Skeletal muscle tissue (tissue), 3 donors: ENCODE measurements at regions not wholly inside any gene's neighbourhood (a gene's known extent, or its start where the extent isn't known, plus 50 kb on each side); places are given as distances from the start of the nearest gene placed in this dataset.

Source experiments
- H3K27ac ChIP-seq: one replicate; pipeline ENCODE4 v1.7.0; 2013; ENCODE audit warnings: mild to moderate bottlenecking, low read depth, low read length, inconsistent platforms
- H3K27me3 ChIP-seq, 3 donors: one replicate each; pipeline ENCODE4 v1.7.0; 2013; ENCODE audit warnings: low read length in 3 of 3; ENCODE audit not compliant: control insufficient read depth in 3 of 3, insufficient read depth in 3 of 3
- H3K36me3 ChIP-seq, 3 donors: one replicate each; pipeline ENCODE4 v1.7.0; 2013; ENCODE audit warnings: low read length in 3 of 3; ENCODE audit not compliant: control insufficient read depth in 3 of 3, insufficient read depth in 3 of 3
- H3K4me1 ChIP-seq, 3 donors: one replicate each; pipeline ENCODE4 v1.7.0; 2013; ENCODE audit warnings: low read length in 3 of 3, mild to moderate bottlenecking in 3 of 3; ENCODE audit not compliant: control insufficient read depth in 3 of 3, insufficient read depth in 3 of 3
- H3K4me3 ChIP-seq, 3 donors: one replicate each; pipeline ENCODE4 v1.7.0; 2013; ENCODE audit warnings: low read length in 3 of 3
- H3K9ac ChIP-seq, 3 donors: one replicate each; pipeline ENCODE4 v1.7.0; 2013; ENCODE audit warnings: low read length in 3 of 3, mild to moderate bottlenecking in 3 of 3, moderate library complexity in 2 of 3, low read depth in 1 of 3
- H3K9me3 ChIP-seq, 3 donors: one replicate each; pipeline ENCODE4 v1.7.0; 2013; ENCODE audit warnings: low read length in 3 of 3; ENCODE audit not compliant: control insufficient read depth in 3 of 3
- donor health status: Osteomylitis.

DNA sequence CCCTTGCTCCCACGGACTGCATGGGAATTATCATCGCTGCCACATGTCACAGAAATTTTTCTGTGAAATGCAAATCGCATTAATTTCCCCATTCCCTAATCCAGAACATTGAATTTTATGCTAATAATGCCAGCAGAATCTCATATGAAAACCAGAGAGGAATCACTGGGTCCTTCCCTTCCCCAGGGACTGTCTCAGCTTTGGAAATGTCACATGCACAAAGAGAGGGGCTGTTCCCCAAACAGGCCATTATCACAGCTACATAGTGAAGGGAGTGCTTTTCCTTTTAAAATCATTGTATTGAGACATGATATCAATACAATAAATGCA lies 954.5 kb downstream of the BRD1 start:
- Histone ChIP-seq H3K9me3 (peaks cover 0 to 9% (median 0%) of the 10 kb centered on the region in 3 donors), H3K9ac (no peak overlapping the region), H3K4me3 (no peak overlapping the region), H3K36me3 (no peaks in the 10 kb centered on the region), H3K27me3 (peaks cover 0 to 15% (median 10%) of the 10 kb centered on the region in 3 donors), H3K4me1 (no peaks in the 10 kb centered on the region), H3K27ac (no peak overlapping the region)

DNA sequence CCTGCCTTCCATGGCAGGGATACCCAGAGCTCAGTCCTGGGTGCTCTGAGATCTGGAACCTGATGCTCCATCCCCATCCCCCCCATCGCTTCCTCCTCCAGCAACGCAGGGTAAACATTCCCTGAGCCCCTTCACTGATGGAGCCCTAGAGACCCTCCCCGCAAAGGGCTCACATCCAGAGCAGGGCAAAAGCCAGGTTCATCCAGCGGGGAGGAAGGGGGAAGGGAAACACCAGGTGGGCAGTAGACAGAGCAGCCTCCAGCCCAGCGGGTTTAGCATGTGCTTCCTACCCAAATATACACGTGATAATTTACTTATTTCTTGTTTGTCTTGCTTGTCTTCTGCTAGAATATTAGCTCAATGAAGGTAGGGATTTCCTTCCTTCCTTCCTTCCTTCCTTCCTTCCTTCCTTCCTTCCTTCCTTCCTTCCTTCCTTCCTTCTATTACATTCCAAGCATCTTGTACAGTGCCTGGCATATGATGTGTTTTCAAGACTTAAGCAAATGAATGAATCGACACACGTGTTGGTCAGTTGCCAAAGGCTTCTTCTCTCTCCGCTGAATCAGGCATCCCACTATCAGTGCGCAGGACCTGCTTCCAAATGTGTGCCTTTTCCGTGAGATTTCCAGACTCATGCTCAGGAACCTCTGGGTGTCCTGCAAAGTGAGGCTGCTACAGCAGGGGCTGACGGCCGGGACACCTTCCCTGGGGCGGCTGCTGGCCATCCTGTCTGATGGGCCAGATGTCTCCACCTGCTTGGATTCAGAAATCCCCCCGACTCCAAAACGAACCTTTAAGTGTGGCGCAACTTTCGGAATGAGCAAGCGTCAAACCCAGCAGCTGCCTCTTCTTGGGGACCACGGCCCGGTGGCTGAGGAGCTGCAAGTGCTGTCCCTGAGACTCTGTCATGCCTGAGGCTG lies 955.1 kb downstream of the BRD1 start:
- no peak overlapping the region for H3K27ac ChIP-seq
- peaks cover 0 to 9% (median 0%) of the 10 kb centered on the region in 3 donors for H3K9me3 ChIP-seq
- H3K4me1 ChIP-seq, result no peaks in the 10 kb centered on the region
- no peak overlapping the region for H3K9ac ChIP-seq
- no peaks in the 10 kb centered on the region for H3K36me3 ChIP-seq
- H3K4me3 ChIP-seq, result no peak overlapping the region
- peaks cover 0 to 18% (median 10%) of the 10 kb centered on the region in 3 donors for H3K27me3 ChIP-seq

DNA sequence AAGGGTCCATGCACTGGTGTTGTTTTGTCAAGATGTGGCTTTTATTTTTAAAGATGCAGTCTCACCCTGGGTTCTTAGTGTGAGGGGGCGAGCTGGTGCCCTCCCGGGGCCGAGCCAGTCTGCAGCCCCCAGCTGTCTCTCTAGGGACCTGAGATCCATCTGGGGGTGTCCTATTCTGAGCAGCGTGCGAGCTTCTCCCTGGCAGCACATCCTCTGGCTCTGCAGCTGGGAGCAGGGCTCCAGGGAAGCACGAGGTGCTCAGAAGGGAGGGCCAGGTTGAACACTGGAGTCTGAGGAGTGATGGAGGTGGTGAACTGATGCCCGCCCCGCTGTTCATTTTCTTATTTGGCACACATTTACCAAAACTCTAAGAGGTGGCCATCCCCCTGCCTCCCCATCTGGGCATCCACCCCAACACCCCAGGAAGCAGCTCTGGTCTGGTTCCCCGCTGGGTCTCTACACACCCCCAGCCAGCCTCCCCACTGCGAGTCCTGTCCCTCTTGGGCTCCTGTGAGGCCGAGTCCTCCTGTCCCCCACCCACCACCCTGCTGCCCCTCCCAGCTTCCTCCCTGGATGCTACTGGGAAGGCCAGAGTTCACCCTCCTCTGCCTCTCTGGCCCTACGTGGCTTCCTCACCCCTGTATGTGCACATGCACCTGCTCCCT lies 956.4 kb downstream of the BRD1 start:
- Histone ChIP-seq H3K9me3 (peaks cover 0 to 9% (median 0%) of the 10 kb centered on the region in 3 donors), H3K4me3 (no peak overlapping the region), H3K27ac (no peak overlapping the region), H3K9ac (no peak overlapping the region), H3K36me3 (no peaks in the 10 kb centered on the region), H3K27me3 (peaks cover 6 to 26% (median 11%) of the 10 kb centered on the region in 3 donors), H3K4me1 (no peaks in the 10 kb centered on the region)

DNA sequence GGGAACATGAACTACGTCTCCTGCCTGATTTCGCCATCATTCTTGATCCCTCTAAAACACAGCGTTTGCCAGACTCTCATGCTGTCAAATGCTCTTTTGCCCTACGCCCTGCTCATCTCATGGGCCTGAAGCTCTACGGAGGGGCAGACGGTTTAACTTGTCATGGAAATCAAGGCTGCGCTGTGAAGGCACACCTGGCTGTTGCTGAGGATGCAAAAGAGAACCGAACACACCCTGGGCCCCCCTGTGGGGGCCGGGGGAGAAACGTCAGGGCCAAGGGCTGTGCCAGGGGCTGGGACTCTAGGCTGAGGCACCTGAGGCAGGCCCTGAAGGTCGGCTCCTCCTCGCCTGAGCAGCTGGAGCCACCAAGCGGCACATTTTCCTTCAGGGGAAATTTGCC lies 957.2 kb downstream of the BRD1 start:
- peaks cover 0 to 9% (median 0%) of the 10 kb centered on the region in 3 donors for H3K9me3 ChIP-seq

DNA sequence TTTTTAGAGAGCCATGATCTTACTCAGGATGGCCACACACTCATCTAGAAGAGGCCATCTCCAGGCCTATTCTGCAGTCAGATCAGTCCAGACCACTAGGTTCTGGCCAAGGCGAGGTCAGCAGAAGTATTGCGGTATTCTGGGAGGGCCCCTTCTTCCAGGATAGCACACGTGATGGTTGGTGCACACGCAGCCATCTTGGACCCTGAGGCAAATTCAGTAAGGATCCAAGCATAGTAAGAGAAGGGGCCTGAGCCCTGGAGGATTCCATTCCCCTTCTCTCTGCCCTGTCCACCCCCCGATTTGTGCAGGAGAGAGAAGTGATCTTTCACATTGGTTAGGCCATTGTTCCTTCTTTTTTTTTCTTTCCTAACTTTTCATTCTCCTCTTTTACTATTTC lies 957.9 kb downstream of the BRD1 start:
- Histone ChIP-seq H3K27me3 (peaks cover 6 to 36% (median 18%) of the 10 kb centered on the region in 3 donors), H3K4me1 (no peaks in the 10 kb centered on the region), H3K9ac (no peak overlapping the region), H3K27ac (no peak overlapping the region), H3K36me3 (no peaks in the 10 kb centered on the region), H3K4me3 (no peak overlapping the region), H3K9me3 (peaks cover 0 to 9% (median 0%) of the 10 kb centered on the region in 3 donors)

More for the DNA sequence above, 957.2 kb downstream of the BRD1 start:
- no peaks in the 10 kb centered on the region for H3K4me1 ChIP-seq
- no peak overlapping the region for H3K27ac ChIP-seq
- no peaks in the 10 kb centered on the region for H3K36me3 ChIP-seq
- peaks cover 6 to 34% (median 16%) of the 10 kb centered on the region in 3 donors for H3K27me3 ChIP-seq
- H3K9ac ChIP-seq, result no peak overlapping the region
- H3K4me3 ChIP-seq, result no peak overlapping the region

DNA sequence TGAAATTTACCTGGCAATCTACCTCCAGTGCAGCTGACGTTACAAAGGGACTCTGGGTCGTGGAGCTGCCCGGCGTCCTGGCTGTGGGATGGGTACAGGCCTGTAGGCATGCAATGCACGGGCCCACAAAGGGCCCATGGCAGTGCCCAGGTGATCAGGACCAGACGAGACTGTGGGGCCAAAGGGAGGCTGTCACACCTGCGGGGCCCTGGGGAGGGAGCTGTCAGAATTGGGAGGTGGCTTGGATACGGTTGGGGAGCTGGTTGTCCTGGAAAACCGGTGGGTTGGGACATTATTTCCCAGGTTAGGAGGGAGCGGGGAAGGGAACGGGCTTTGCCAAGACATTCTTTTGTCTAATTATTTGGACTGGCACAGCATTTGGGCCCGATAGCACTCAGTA lies 958.5 kb downstream of the BRD1 start:
- Histone ChIP-seq H3K9ac (no peak overlapping the region), H3K9me3 (peaks cover 0 to 9% (median 0%) of the 10 kb centered on the region in 3 donors), H3K4me1 (no peaks in the 10 kb centered on the region), H3K27ac (no peak overlapping the region), H3K36me3 (no peaks in the 10 kb centered on the region), H3K4me3 (no peak overlapping the region), H3K27me3 (peaks cover 6 to 40% (median 20%) of the 10 kb centered on the region in 3 donors)

DNA sequence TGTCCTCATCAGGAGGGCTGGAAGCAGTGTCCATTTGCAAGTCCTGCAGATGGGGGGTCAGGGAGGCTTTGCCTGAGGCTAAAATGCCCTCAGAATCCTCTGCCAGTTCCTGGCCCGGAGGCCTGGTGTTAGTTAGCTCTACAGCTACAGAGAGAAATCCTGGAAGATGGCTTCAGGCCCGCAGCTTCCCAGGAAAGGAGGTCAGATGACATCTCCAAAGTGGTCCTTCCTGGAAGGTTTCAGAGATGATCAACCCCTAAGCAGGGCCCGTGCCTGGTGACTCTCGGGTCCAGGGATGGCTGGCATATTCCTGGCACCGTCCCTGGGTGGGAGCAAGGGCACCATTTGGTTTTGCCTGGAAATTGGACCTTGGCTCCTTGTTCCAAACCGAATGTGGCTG lies 959.1 kb downstream of the BRD1 start:
- H3K27ac ChIP-seq, result no peak overlapping the region
- peaks cover 6 to 40% (median 20%) of the 10 kb centered on the region in 3 donors for H3K27me3 ChIP-seq
- no peaks in the 10 kb centered on the region for H3K36me3 ChIP-seq
- no peaks in the 10 kb centered on the region for H3K4me1 ChIP-seq
- H3K9me3 ChIP-seq, result peaks cover 0 to 9% (median 0%) of the 10 kb centered on the region in 3 donors
- no peak overlapping the region for H3K9ac ChIP-seq
- no peak overlapping the region for H3K4me3 ChIP-seq

DNA sequence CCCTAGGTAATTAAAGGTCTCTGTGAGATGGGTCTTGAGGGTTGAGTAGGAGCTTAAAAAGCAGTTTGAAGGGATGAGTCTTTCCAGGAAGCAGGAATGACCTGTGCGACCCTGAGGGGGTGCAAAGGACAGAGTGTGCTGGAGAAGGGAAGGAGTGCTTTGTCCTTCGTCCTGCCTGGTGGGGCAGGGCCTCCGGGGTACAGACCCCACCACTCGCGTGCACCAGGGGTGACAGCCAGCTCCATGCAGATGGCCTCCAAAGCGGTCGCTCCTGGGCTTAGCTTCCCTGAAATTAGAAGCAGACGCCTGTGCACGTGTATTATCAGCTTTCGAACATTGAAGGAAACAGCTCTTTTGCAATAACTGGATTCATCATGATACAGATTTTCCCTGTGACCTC lies 959.8 kb downstream of the BRD1 start:
- Histone ChIP-seq H3K9ac (no peak overlapping the region), H3K27ac (no peak overlapping the region), H3K36me3 (no peaks in the 10 kb centered on the region), H3K4me1 (no peaks in the 10 kb centered on the region), H3K9me3 (peaks cover 0 to 9% (median 0%) of the 10 kb centered on the region in 3 donors), H3K4me3 (no peak overlapping the region), H3K27me3 (peaks cover 6 to 38% (median 20%) of the 10 kb centered on the region in 3 donors)

DNA sequence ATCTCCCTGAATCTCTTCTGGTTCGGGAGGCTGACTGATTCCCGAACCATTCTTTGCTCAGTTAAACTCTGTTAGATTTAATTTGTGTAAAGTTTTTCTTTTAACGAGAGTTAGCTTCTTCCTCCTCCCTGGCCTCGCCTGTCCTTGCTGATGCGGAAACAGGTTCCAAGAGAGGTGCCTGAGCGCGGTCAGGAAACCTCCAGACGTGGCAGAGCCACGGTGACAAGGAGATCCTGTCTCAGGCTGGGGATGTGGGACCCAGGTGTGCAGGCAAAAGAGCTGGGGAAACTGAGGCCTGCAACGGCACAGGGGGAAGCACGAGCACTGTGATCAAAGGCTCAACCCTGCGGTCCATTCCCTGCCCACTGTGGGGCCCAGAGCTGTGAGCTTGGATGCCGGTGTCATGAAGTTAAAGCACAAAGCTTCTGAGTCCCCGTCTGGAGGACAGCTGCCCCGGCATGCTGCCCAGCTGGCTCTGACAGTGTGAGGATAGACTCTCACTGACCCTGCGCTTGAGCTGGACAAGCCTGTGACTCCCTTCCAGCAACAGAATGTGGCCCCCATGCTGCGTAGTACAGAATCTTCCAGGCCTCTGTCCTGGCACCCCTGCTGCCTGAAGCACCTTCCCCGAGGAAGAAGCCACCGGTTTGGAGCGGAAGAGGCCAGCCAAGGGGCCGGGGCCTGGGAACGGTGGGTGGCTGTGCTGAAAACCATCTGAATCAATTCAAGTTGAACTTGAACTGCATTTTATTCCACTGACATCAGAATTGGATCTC lies 960.6 kb downstream of the BRD1 start:
- Histone ChIP-seq H3K9ac (no peak overlapping the region), H3K4me3 (no peak overlapping the region), H3K27ac (no peak overlapping the region), H3K9me3 (peaks cover 0 to 9% (median 0%) of the 10 kb centered on the region in 3 donors), H3K27me3 (peaks cover 6 to 33% (median 16%) of the 10 kb centered on the region in 3 donors), H3K4me1 (no peaks in the 10 kb centered on the region), H3K36me3 (no peaks in the 10 kb centered on the region)
